GM23338 (cell line): ENCODE measurements at regions not wholly inside any gene's neighbourhood (a gene's known extent, or its start where the extent isn't known, plus 50 kb on each side); places are given as distances from the start of the nearest gene placed in this dataset.

Source experiments
- ATAC-seq: fragments of 200-7000 bp; cut with Tn5 transposase; 3 replicates; pipeline ENCODE4 v1.9.1; 2020
- DNase-seq: peaks from one replicate; pipeline ENCODE4 v3.0.0-alpha.2; 2015; ENCODE audit warnings: low spot score
- H2AFZ ChIP-seq: fragments of 200-600 bp; sonication (generic); 2 replicates; pipeline ENCODE4 v1.8.0; 2016; ENCODE audit warnings: antibody characterized with exemption, mild to moderate bottlenecking, moderate library complexity
- H3F3A ChIP-seq: fragments of 200-600 bp; sonication (generic); replicated peaks from 2 replicates; pipeline ENCODE4 v1.8.0; 2017; ENCODE audit warnings: antibody characterized with exemption, mixed run types, low read depth
- H3K27ac ChIP-seq: fragments of 200-600 bp; sonication (generic); 2 replicates; pipeline ENCODE4 v1.6.1; 2016; ENCODE audit warnings: low read depth
- H3K27me3 ChIP-seq: fragments of 200-600 bp; sonication (generic); 2 replicates; pipeline ENCODE4 v1.8.0; 2016; ENCODE audit warnings: mild to moderate bottlenecking, mixed run types, moderate library complexity; ENCODE audit not compliant: insufficient read depth
- H3K36me3 ChIP-seq: fragments of 200-600 bp; sonication (generic); 2 replicates; pipeline ENCODE4 v1.8.0; 2016; ENCODE audit warnings: mild to moderate bottlenecking; ENCODE audit not compliant: insufficient read depth
- H3K4me1 ChIP-seq: fragments of 200-600 bp; sonication (generic); 2 replicates; pipeline ENCODE4 v1.8.0; 2016; ENCODE audit warnings: mild to moderate bottlenecking, moderate library complexity; ENCODE audit not compliant: insufficient read depth
- H3K4me2 ChIP-seq: fragments of 200-600 bp; sonication (generic); 2 replicates; pipeline ENCODE4 v1.7.1; 2017; ENCODE audit warnings: mixed run types
- H3K4me3 ChIP-seq: fragments of 200-600 bp; sonication (generic); 2 replicates; pipeline ENCODE4 v1.6.1; 2016; ENCODE audit warnings: mixed run types
- H3K79me2 ChIP-seq: fragments of 200-600 bp; sonication (generic); replicated peaks from 2 replicates; pipeline ENCODE4 v1.8.0; 2017; ENCODE audit warnings: mild to moderate bottlenecking; ENCODE audit not compliant: insufficient read depth
- H3K9me2 ChIP-seq: fragments of 200-600 bp; sonication (generic); 2 replicates; pipeline ENCODE4 v1.8.0; 2017; ENCODE audit not compliant: insufficient read depth
- H4K20me1 ChIP-seq: fragments of 200-600 bp; sonication (generic); replicated peaks from 2 replicates; pipeline ENCODE4 v1.8.0; 2017; ENCODE audit warnings: mild to moderate bottlenecking; ENCODE audit not compliant: insufficient read depth
- H3K27ac Mint-ChIP-seq: 2 replicates; pipeline ENCODE4 v1.8.0; 2020; ENCODE audit warnings: inconsistent platforms, mild to moderate bottlenecking, moderate library complexity, mixed read lengths
- H3K27me3 Mint-ChIP-seq: 3 replicates; pipeline ENCODE4 v1.8.0; 2022; ENCODE audit warnings: low read depth, mild to moderate bottlenecking, moderate library complexity, mixed read lengths, inconsistent platforms; ENCODE audit not compliant: insufficient read depth, poor library complexity
- H3K36me3 Mint-ChIP-seq: 3 replicates; pipeline ENCODE4 v1.8.0; 2021; ENCODE audit warnings: low read depth, mild to moderate bottlenecking, inconsistent platforms, moderate library complexity, mixed read lengths
- H3K4me1 Mint-ChIP-seq: 3 replicates; pipeline ENCODE4 v1.8.0; 2020; ENCODE audit warnings: mild to moderate bottlenecking, inconsistent platforms, mixed read lengths
- H3K4me3 Mint-ChIP-seq: 3 replicates; pipeline ENCODE4 v1.8.0; 2021; ENCODE audit warnings: moderate library complexity, mild to moderate bottlenecking, inconsistent platforms, mixed read lengths
- H3K9me3 Mint-ChIP-seq: 3 replicates; pipeline ENCODE4 v1.8.0; 2020; ENCODE audit warnings: moderate library complexity, mild to moderate bottlenecking, inconsistent platforms, mixed read lengths
- CREB1 ChIP-seq: fragments of 250-450 bp; sonication (Bioruptor Pico); IDR thresholded peaks from 2 replicates; pipeline ENCODE4 v1.5.0; 2020; ENCODE audit warnings: low read depth, mild to moderate bottlenecking, moderate library complexity
- EZH2 ChIP-seq: fragments of 200-600 bp; sonication (generic); IDR thresholded peaks from one replicate; pipeline ENCODE4 v1.8.0; 2017; ENCODE audit warnings: antibody characterized with exemption, mild to moderate bottlenecking, low read depth; ENCODE audit not compliant: unreplicated experiment
- EZH2phosphoT487 ChIP-seq: fragments of 200-600 bp; sonication (generic); IDR thresholded peaks from one replicate; pipeline ENCODE4 v1.8.1; 2018; ENCODE audit warnings: antibody characterized with exemption; ENCODE audit not compliant: unreplicated experiment
- JUNB ChIP-seq: IDR thresholded peaks from one replicate; pipeline ENCODE4 v1.6.1; 2016; ENCODE audit warnings: antibody characterized with exemption; ENCODE audit not compliant: unreplicated experiment
- NANOG ChIP-seq: IDR thresholded peaks from 2 replicates; pipeline ENCODE4 v1.6.1; 2016; ENCODE audit warnings: antibody characterized with exemption, borderline replicate concordance
- POLR2AphosphoS5 ChIP-seq: IDR thresholded peaks from 2 replicates; pipeline ENCODE4 v1.6.1; 2016; ENCODE audit warnings: antibody characterized with exemption, low read depth
- STAT1 ChIP-seq: IDR thresholded peaks from one replicate; pipeline ENCODE4 v1.6.1; 2016; ENCODE audit warnings: antibody characterized with exemption; ENCODE audit not compliant: unreplicated experiment
- ZNF114 ChIP-seq: fragments of 250-450 bp; sonication (Bioruptor Pico); IDR thresholded peaks from 2 replicates; pipeline ENCODE4 v1.5.0; 2020; ENCODE audit warnings: mild to moderate bottlenecking, moderate library complexity
- ZNF331 ChIP-seq: fragments of 250-450 bp; sonication (Bioruptor Pico); IDR thresholded peaks from 2 replicates; pipeline ENCODE4 v1.5.0; 2020; ENCODE audit warnings: low read depth, mild to moderate bottlenecking, moderate library complexity
- TF ChIP-seq, protein P1 (sequence below): IDR thresholded peaks from one replicate; pipeline ENCODE4 v1.6.1; 2018; ENCODE audit warnings: antibody characterized with exemption; ENCODE audit not compliant: unreplicated experiment
- TF ChIP-seq, protein P2 (sequence below): IDR thresholded peaks from 2 replicates; pipeline ENCODE4 v1.6.1; 2016; ENCODE audit warnings: antibody characterized with exemption
- TF ChIP-seq, protein P3 (sequence below): fragments of 250-450 bp; sonication (Bioruptor Pico); IDR thresholded peaks from 2 replicates; pipeline ENCODE4 v1.5.0; 2020; ENCODE audit warnings: mild to moderate bottlenecking, moderate library complexity

- H3F3A ChIP-seq, result no peaks in the 10 kb centered on the region
- H3K4me1 ChIP-seq, result no peaks in the 10 kb centered on the region
- H3K4me3 ChIP-seq, result no peak overlapping the region
- no peaks in the 10 kb centered on the region for H3K36me3 Mint-ChIP-seq
- TF ChIP-seq NANOG, result no peak
- H3K4me1 Mint-ChIP-seq, result peaks cover 6% of the 10 kb centered on the region
- H4K20me1 ChIP-seq, result no peaks in the 10 kb centered on the region
- H3K79me2 ChIP-seq, result no peaks in the 10 kb centered on the region
- no peak overlapping the region for H3K4me2 ChIP-seq
- no peak overlapping the region for H3K27ac ChIP-seq
- no peak overlapping the region for H3K4me3 Mint-ChIP-seq
- no peak for DNase-seq
- H2AFZ ChIP-seq, result no peak overlapping the region
- no peaks in the 10 kb centered on the region for H3K27me3 Mint-ChIP-seq
- H3K27me3 ChIP-seq, result no peaks in the 10 kb centered on the region
- H3K9me3 Mint-ChIP-seq, result no peaks in the 10 kb centered on the region
- ATAC-seq, result no peak
- no peaks in the 10 kb centered on the region for H3K9me2 ChIP-seq
- H3K27ac Mint-ChIP-seq, result 0 out of 2 replicates have a peak overlapping the region, but pooled peaks have one; percentile 20
- H3K36me3 ChIP-seq, result no peaks in the 10 kb centered on the region
Observed at GRCh38 chr4:177803151-177803550, 360.9 kb upstream of the AGA start.

DNA sequence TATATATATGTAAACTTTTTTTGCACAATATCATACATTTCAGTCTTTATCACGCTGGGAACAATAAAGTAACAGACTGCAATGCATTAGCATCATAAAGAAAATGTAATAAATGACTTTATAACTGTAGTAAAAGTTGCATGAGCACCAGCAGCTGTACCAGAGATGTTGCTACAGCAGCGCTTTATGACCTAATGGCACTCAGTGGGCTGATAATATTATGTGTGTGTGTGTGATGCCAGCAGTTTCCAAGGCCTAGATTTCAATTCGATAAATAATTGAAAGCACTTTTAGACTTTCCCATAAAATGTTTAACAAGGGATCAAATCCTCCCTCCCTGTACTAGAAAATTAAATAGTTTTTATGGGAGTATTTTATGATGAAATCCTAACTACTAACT is 367.6 kb upstream of the AGA start:
- Histone ChIP-seq H3K27me3 (no peaks in the 10 kb centered on the region), H3K36me3 (no peaks in the 10 kb centered on the region), H3K79me2 (no peaks in the 10 kb centered on the region), H3K4me2 (no peak overlapping the region), H3K4me3 (no peak overlapping the region), H3K27ac (no peak overlapping the region), H2AFZ (no peak overlapping the region), H3K9me2 (no peaks in the 10 kb centered on the region), H4K20me1 (no peaks in the 10 kb centered on the region), H3K4me1 (peaks cover 9% of the 10 kb centered on the region), H3F3A (no peaks in the 10 kb centered on the region)
- no peaks in the 10 kb centered on the region; the same call in 2 of the 3 replicates for H3K9me3 Mint-ChIP-seq
- H3K27me3 Mint-ChIP-seq, result peaks cover 2% of the 10 kb centered on the region
- no peaks in the 10 kb centered on the region for H3K36me3 Mint-ChIP-seq
- DNase-seq (no peak), ATAC-seq (no peak)
- peaks cover 6% of the 10 kb centered on the region; the same call in 2 of the 3 replicates for H3K4me1 Mint-ChIP-seq
- no peak overlapping the region for H3K4me3 Mint-ChIP-seq
- no peak overlapping the region for H3K27ac Mint-ChIP-seq
- TF ChIP-seq ZNF331 (CRISPR knock-in tag) (no peak), JUNB (no peak), CREB1 (no peak), POLR2AphosphoS5 (no peak), STAT1 (no peak), EZH2 (no peak), ZNF114 (CRISPR knock-in tag) (no peak), NANOG (no peak), EZH2phosphoT487 (no peak)
- TF ChIP-seq, protein P1, sequence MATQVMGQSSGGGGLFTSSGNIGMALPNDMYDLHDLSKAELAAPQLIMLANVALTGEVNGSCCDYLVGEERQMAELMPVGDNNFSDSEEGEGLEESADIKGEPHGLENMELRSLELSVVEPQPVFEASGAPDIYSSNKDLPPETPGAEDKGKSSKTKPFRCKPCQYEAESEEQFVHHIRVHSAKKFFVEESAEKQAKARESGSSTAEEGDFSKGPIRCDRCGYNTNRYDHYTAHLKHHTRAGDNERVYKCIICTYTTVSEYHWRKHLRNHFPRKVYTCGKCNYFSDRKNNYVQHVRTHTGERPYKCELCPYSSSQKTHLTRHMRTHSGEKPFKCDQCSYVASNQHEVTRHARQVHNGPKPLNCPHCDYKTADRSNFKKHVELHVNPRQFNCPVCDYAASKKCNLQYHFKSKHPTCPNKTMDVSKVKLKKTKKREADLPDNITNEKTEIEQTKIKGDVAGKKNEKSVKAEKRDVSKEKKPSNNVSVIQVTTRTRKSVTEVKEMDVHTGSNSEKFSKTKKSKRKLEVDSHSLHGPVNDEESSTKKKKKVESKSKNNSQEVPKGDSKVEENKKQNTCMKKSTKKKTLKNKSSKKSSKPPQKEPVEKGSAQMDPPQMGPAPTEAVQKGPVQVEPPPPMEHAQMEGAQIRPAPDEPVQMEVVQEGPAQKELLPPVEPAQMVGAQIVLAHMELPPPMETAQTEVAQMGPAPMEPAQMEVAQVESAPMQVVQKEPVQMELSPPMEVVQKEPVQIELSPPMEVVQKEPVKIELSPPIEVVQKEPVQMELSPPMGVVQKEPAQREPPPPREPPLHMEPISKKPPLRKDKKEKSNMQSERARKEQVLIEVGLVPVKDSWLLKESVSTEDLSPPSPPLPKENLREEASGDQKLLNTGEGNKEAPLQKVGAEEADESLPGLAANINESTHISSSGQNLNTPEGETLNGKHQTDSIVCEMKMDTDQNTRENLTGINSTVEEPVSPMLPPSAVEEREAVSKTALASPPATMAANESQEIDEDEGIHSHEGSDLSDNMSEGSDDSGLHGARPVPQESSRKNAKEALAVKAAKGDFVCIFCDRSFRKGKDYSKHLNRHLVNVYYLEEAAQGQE, result no peak
- TF ChIP-seq, protein P2, sequence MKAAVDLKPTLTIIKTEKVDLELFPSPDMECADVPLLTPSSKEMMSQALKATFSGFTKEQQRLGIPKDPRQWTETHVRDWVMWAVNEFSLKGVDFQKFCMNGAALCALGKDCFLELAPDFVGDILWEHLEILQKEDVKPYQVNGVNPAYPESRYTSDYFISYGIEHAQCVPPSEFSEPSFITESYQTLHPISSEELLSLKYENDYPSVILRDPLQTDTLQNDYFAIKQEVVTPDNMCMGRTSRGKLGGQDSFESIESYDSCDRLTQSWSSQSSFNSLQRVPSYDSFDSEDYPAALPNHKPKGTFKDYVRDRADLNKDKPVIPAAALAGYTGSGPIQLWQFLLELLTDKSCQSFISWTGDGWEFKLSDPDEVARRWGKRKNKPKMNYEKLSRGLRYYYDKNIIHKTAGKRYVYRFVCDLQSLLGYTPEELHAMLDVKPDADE, result no peak
- TF ChIP-seq, protein P3, sequence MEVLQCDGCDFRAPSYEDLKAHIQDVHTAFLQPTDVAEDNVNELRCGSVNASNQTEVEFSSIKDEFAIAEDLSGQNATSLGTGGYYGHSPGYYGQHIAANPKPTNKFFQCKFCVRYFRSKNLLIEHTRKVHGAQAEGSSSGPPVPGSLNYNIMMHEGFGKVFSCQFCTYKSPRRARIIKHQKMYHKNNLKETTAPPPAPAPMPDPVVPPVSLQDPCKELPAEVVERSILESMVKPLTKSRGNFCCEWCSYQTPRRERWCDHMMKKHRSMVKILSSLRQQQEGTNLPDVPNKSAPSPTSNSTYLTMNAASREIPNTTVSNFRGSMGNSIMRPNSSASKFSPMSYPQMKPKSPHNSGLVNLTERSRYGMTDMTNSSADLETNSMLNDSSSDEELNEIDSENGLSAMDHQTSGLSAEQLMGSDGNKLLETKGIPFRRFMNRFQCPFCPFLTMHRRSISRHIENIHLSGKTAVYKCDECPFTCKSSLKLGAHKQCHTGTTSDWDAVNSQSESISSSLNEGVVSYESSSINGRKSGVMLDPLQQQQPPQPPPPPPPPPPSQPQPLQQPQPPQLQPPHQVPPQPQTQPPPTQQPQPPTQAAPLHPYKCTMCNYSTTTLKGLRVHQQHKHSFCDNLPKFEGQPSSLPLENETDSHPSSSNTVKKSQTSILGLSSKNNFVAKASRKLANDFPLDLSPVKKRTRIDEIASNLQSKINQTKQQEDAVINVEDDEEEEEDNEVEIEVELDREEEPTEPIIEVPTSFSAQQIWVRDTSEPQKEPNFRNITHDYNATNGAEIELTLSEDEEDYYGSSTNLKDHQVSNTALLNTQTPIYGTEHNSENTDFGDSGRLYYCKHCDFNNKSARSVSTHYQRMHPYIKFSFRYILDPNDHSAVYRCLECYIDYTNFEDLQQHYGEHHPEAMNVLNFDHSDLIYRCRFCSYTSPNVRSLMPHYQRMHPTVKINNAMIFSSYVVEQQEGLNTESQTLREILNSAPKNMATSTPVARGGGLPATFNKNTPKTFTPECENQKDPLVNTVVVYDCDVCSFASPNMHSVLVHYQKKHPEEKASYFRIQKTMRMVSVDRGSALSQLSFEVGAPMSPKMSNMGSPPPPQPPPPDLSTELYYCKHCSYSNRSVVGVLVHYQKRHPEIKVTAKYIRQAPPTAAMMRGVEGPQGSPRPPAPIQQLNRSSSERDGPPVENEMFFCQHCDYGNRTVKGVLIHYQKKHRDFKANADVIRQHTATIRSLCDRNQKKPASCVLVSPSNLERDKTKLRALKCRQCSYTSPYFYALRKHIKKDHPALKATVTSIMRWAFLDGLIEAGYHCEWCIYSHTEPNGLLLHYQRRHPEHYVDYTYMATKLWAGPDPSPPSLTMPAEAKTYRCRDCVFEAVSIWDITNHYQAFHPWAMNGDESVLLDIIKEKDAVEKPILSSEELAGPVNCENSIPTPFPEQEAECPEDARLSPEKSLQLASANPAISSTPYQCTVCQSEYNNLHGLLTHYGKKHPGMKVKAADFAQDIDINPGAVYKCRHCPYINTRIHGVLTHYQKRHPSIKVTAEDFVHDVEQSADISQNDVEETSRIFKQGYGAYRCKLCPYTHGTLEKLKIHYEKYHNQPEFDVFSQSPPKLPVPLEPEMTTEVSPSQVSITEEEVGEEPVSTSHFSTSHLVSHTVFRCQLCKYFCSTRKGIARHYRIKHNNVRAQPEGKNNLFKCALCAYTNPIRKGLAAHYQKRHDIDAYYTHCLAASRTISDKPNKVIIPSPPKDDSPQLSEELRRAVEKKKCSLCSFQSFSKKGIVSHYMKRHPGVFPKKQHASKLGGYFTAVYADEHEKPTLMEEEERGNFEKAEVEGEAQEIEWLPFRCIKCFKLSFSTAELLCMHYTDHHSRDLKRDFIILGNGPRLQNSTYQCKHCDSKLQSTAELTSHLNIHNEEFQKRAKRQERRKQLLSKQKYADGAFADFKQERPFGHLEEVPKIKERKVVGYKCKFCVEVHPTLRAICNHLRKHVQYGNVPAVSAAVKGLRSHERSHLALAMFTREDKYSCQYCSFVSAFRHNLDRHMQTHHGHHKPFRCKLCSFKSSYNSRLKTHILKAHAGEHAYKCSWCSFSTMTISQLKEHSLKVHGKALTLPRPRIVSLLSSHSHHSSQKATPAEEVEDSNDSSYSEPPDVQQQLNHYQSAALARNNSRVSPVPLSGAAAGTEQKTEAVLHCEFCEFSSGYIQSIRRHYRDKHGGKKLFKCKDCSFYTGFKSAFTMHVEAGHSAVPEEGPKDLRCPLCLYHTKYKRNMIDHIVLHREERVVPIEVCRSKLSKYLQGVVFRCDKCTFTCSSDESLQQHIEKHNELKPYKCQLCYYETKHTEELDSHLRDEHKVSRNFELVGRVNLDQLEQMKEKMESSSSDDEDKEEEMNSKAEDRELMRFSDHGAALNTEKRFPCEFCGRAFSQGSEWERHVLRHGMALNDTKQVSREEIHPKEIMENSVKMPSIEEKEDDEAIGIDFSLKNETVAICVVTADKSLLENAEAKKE (CRISPR knock-in tag), result no peak
